GM12891 (cell line): ENCODE measurements at regions not wholly inside any gene's neighbourhood (a gene's known extent, or its start where the extent isn't known, plus 50 kb on each side); places are given as distances from the start of the nearest gene placed in this dataset.

ENCODE experiments used
- PAX5 ChIP-seq: IDR thresholded peaks from 2 replicates; pipeline ENCODE4 v1.6.1; 2011; ENCODE audit warnings: low read length, moderate library complexity, mild to moderate bottlenecking; ENCODE audit not compliant: insufficient read depth, severe bottlenecking
- POLR2A ChIP-seq: IDR thresholded peaks from 2 replicates; pipeline ENCODE4 v1.6.1; 2011; ENCODE audit warnings: low read depth, low read length, control low read depth
- POLR2AphosphoS5 ChIP-seq: IDR thresholded peaks from 2 replicates; pipeline ENCODE4 v1.6.1; 2011; ENCODE audit warnings: low read depth, low read length, control low read depth
- TAF1 ChIP-seq: IDR thresholded peaks from 2 replicates; pipeline ENCODE4 v1.6.1; 2011; ENCODE audit warnings: low read depth, low read length, control low read depth

DNA sequence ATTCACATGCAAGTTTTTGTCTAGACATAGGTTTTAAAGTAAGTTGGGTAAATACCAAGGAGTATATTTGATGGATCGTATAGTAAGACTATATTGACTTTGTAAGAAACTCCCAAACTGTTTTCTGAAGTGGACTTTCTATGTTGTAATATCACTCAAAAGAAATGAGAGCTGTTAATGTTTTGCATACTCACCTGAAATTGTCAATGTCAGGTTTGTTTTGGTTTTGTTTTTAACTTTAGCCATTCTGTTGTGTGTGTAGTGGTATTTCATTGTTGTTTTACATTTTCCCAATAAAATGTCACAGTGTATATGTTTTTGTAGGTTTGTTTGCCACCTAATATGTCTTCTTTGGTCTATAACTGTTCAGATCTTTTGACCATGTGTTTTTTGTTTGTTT is 375.7 kb upstream of the CDH9 start:
- TF ChIP-seq POLR2A (no peak), POLR2AphosphoS5 (no peak), TAF1 (no peak), PAX5 (no peak)
